ENCODE measurements at regions not wholly inside any gene's neighbourhood (a gene's known extent, or its start where the extent isn't known, plus 50 kb on each side); places are given as distances from the start of the nearest gene placed in this dataset.

DNA sequence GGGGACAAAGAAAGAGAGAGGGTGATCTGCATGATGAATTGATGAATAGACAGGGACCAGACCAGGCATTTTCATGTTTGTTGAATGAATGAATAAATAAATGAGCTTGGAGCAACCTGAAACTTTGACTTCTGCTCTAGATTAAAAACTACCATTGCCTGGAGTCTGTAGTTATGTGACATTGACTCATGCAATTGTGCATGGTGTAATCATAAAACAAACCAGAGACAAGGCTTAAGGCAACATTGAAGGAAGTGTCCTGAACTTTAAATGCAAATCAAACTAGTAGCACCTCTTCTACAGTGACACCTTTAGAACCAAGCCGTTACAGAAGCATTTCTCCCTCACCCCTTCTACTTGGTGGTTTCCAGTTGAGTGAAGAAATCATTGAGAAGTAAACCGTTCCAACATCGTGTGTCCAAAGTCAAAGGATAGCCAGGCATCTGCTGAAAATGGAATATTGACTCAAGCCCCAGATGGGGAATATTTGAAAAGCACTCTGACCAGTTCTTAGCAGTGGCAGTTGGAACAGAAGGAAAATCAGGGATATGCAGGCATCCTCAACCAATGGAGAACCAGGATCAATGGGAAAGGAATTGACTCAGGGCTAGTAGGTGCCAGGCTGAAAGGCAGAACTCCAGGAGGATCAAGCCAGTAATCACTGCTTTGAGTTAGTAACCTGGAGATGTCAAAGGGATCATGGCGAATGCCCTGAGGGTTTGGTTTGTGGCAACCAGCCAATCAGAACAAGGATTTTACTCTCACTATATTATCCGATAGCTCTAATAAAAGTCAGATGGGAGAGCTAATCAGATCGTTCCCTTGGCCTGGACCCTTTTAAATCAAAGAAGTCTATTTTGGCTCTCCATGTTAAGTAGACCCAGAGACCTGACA is 171.2 kb upstream of the TSHZ2 start:
- H3K4me1 ChIP-seq = no peaks in the 10 kb centered on the region
- H3K9me3 ChIP-seq = no peaks in the 10 kb centered on the region
- no peak overlapping the region for H3K27ac ChIP-seq
- ATAC-seq = no peak
- H3K36me3 ChIP-seq = no peaks in the 10 kb centered on the region
- TF ChIP-seq EP300 (IDR thresholded peaks at IDR 0.05) = no peak
- TF ChIP-seq, protein P1, sequence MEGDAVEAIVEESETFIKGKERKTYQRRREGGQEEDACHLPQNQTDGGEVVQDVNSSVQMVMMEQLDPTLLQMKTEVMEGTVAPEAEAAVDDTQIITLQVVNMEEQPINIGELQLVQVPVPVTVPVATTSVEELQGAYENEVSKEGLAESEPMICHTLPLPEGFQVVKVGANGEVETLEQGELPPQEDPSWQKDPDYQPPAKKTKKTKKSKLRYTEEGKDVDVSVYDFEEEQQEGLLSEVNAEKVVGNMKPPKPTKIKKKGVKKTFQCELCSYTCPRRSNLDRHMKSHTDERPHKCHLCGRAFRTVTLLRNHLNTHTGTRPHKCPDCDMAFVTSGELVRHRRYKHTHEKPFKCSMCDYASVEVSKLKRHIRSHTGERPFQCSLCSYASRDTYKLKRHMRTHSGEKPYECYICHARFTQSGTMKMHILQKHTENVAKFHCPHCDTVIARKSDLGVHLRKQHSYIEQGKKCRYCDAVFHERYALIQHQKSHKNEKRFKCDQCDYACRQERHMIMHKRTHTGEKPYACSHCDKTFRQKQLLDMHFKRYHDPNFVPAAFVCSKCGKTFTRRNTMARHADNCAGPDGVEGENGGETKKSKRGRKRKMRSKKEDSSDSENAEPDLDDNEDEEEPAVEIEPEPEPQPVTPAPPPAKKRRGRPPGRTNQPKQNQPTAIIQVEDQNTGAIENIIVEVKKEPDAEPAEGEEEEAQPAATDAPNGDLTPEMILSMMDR (IDR thresholded peaks at IDR 0.05) = no peak
- TF ChIP-seq POLR2AphosphoS5 (IDR thresholded peaks at IDR 0.05) = no peak
- TF ChIP-seq POLR2A (IDR thresholded peaks at IDR 0.05) = no peak
- H3K27me3 ChIP-seq = no peaks in the 10 kb centered on the region
- WGBS, 2 donors (ENCODE audit: low coverage in 1 of 2) = 76 to 77% methylated on average over 5 of the region's 6 CpGs
- H3K4me3 ChIP-seq = no peak overlapping the region

DNA sequence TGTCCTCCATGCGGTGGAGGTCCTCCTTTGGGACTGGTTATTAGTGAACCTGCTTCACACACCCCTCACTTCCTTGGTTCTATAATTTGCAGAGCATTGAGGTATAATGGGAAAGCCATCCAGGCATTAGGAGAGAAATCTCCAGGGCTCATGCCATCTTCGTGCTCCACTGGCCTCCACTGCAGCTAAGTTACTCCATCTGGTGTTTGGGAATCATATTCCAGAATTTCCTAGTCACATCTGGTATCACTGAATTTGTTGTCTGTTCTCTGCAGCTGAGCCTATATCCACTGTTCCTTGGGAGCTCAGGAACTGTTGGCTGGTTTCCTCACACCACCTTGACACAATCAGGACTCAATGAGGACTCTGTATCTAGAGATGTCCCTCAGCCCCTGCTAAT is 173.0 kb upstream of the TSHZ2 start:
- Histone ChIP-seq H3K4me3 (no peak overlapping the region), H3K27me3 (no peaks in the 10 kb centered on the region), H3K4me1 (no peaks in the 10 kb centered on the region), H3K36me3 (no peaks in the 10 kb centered on the region), H3K27ac (no peak overlapping the region), H3K9me3 (no peaks in the 10 kb centered on the region)
- whole genome bisulfite sequencing, 2 donors (ENCODE audit: low coverage in 1 of 2) = 75 to 82% methylated on average over 2 of the region's 2 CpGs
- ATAC-seq = no peak
- TF ChIP-seq EP300 (IDR thresholded peaks at IDR 0.05) (no peak), POLR2AphosphoS5 (IDR thresholded peaks at IDR 0.05) (no peak)
- TF ChIP-seq, protein P1 (IDR thresholded peaks at IDR 0.05) = no peak

DNA sequence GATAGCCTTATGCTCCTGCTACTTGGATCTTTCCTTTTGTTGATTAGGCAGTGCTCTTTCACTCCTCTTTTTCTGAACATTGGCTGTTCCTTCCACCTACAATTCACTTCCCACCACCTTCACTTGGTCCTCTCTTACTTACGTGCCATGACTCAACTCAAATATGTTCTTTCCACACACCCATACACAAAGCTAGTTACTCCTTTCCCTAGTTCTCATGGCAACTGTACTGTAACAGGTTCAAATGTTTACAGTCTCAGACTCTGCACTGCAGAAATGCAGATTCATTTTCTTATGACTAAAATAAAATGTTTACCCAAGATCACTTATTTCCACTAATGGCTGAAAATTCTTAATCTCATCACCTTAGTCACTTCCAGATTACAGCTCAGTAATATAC is 174.0 kb upstream of the TSHZ2 start:
- Histone ChIP-seq H3K36me3 (no peaks in the 10 kb centered on the region), H3K27ac (no peak overlapping the region), H3K4me3 (no peak overlapping the region), H3K9me3 (no peaks in the 10 kb centered on the region), H3K4me1 (no peaks in the 10 kb centered on the region), H3K27me3 (no peaks in the 10 kb centered on the region)
- ATAC-seq = no peak
- 47 to 78% methylated on average over 1 of the region's 1 CpG for WGBS, 2 donors (ENCODE audit: low coverage in 1 of 2)
- TF ChIP-seq POLR2A (IDR thresholded peaks at IDR 0.05) (no peak), POLR2AphosphoS5 (IDR thresholded peaks at IDR 0.05) (no peak), EP300 (IDR thresholded peaks at IDR 0.05) (no peak)
- TF ChIP-seq, protein P1 (IDR thresholded peaks at IDR 0.05) = no peak

GRCh38 chr20:52794853-52795252 is 177.3 kb upstream of the TSHZ2 start:
- Histone ChIP-seq H3K4me3 (no peak overlapping the region), H3K9me3 (no peaks in the 10 kb centered on the region), H3K36me3 (no peaks in the 10 kb centered on the region), H3K27ac (no peak overlapping the region), H3K4me1 (no peaks in the 10 kb centered on the region), H3K27me3 (no peaks in the 10 kb centered on the region)
- no peak for TF ChIP-seq EP300 (IDR thresholded peaks at IDR 0.05)
- TF ChIP-seq, protein P1 (IDR thresholded peaks at IDR 0.05) = no peak
- TF ChIP-seq POLR2AphosphoS5 (IDR thresholded peaks at IDR 0.05) = no peak
- no peak for TF ChIP-seq POLR2A (IDR thresholded peaks at IDR 0.05)
- no peak for ATAC-seq

GRCh38 chr20:52793339-52793963 is 178.7 kb upstream of the TSHZ2 start:
- Histone ChIP-seq H3K27ac (no peak overlapping the region), H3K4me3 (no peak overlapping the region), H3K27me3 (no peaks in the 10 kb centered on the region), H3K4me1 (no peaks in the 10 kb centered on the region), H3K36me3 (no peaks in the 10 kb centered on the region), H3K9me3 (no peaks in the 10 kb centered on the region)
- TF ChIP-seq POLR2A (IDR thresholded peaks at IDR 0.05) = no peak
- no peak for TF ChIP-seq POLR2AphosphoS5 (IDR thresholded peaks at IDR 0.05)
- TF ChIP-seq EP300 (IDR thresholded peaks at IDR 0.05) = no peak
- TF ChIP-seq, protein P1 (IDR thresholded peaks at IDR 0.05) = no peak
- WGBS, 2 donors (ENCODE audit: low coverage in 1 of 2) = 85 to 93% methylated on average over 6 to 7 of the region's 7 CpGs
- no peak for ATAC-seq

All from gastroesophageal sphincter (tissue), 4 donors.